ENCODE measurements at regions not wholly inside any gene's neighbourhood (a gene's known extent, or its start where the extent isn't known, plus 50 kb on each side); places are given as distances from the start of the nearest gene placed in this dataset.

DNA sequence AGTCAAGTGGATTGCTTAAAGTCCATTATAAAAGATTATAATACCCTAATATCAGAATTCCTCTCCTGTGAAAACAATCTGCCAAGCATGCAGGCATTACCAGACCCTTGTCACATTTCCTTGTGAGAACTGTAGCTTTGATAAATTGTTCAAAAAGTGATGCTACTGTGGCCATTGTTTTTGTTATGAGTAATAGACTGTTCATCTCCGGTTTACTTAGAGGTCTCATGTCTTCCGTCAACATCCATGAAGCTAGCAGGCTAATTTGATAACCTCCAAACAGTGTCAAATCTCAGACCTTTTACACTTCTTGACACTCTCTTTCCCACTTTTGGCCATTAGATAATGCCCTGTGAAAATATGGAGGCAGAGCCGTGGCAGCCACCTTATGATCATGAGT lies 342.7 kb downstream of the CPS1 start:
- no peaks in the 10 kb centered on the region for H3K9me3 Mint-ChIP-seq
- H3K36me3 ChIP-seq (ENCODE audit: insufficient read depth): no peaks in the 10 kb centered on the region
- no peak overlapping the region for H3K27ac Mint-ChIP-seq
- DNase-seq (ENCODE audit: low spot score) (no peak), ATAC-seq (no peak)
- H3K4me2 ChIP-seq: no peak overlapping the region
- H3K27me3 Mint-ChIP-seq (ENCODE audit: insufficient read depth, low read depth, poor library complexity): no peaks in the 10 kb centered on the region
- no peaks in the 10 kb centered on the region for H3K27me3 ChIP-seq (ENCODE audit: insufficient read depth)
- TF ChIP-seq, protein P1, sequence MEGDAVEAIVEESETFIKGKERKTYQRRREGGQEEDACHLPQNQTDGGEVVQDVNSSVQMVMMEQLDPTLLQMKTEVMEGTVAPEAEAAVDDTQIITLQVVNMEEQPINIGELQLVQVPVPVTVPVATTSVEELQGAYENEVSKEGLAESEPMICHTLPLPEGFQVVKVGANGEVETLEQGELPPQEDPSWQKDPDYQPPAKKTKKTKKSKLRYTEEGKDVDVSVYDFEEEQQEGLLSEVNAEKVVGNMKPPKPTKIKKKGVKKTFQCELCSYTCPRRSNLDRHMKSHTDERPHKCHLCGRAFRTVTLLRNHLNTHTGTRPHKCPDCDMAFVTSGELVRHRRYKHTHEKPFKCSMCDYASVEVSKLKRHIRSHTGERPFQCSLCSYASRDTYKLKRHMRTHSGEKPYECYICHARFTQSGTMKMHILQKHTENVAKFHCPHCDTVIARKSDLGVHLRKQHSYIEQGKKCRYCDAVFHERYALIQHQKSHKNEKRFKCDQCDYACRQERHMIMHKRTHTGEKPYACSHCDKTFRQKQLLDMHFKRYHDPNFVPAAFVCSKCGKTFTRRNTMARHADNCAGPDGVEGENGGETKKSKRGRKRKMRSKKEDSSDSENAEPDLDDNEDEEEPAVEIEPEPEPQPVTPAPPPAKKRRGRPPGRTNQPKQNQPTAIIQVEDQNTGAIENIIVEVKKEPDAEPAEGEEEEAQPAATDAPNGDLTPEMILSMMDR (conservative IDR thresholded peaks at IDR 0.05; ENCODE audit: low read depth in 2 of 2): no peak
- no peak for TF ChIP-seq EZH2phosphoT487 (IDR thresholded peaks at IDR 0.05; ENCODE audit: unreplicated experiment)
- TF ChIP-seq CREB1 (CRISPR knock-in tag; IDR thresholded peaks at IDR 0.05; ENCODE audit: low read depth): no peak
- TF ChIP-seq POLR2AphosphoS5 (IDR thresholded peaks at IDR 0.05; ENCODE audit: low read depth): no peak
- TF ChIP-seq NANOG (IDR thresholded peaks at IDR 0.05; ENCODE audit: borderline replicate concordance): no peak
- TF ChIP-seq, protein P2, sequence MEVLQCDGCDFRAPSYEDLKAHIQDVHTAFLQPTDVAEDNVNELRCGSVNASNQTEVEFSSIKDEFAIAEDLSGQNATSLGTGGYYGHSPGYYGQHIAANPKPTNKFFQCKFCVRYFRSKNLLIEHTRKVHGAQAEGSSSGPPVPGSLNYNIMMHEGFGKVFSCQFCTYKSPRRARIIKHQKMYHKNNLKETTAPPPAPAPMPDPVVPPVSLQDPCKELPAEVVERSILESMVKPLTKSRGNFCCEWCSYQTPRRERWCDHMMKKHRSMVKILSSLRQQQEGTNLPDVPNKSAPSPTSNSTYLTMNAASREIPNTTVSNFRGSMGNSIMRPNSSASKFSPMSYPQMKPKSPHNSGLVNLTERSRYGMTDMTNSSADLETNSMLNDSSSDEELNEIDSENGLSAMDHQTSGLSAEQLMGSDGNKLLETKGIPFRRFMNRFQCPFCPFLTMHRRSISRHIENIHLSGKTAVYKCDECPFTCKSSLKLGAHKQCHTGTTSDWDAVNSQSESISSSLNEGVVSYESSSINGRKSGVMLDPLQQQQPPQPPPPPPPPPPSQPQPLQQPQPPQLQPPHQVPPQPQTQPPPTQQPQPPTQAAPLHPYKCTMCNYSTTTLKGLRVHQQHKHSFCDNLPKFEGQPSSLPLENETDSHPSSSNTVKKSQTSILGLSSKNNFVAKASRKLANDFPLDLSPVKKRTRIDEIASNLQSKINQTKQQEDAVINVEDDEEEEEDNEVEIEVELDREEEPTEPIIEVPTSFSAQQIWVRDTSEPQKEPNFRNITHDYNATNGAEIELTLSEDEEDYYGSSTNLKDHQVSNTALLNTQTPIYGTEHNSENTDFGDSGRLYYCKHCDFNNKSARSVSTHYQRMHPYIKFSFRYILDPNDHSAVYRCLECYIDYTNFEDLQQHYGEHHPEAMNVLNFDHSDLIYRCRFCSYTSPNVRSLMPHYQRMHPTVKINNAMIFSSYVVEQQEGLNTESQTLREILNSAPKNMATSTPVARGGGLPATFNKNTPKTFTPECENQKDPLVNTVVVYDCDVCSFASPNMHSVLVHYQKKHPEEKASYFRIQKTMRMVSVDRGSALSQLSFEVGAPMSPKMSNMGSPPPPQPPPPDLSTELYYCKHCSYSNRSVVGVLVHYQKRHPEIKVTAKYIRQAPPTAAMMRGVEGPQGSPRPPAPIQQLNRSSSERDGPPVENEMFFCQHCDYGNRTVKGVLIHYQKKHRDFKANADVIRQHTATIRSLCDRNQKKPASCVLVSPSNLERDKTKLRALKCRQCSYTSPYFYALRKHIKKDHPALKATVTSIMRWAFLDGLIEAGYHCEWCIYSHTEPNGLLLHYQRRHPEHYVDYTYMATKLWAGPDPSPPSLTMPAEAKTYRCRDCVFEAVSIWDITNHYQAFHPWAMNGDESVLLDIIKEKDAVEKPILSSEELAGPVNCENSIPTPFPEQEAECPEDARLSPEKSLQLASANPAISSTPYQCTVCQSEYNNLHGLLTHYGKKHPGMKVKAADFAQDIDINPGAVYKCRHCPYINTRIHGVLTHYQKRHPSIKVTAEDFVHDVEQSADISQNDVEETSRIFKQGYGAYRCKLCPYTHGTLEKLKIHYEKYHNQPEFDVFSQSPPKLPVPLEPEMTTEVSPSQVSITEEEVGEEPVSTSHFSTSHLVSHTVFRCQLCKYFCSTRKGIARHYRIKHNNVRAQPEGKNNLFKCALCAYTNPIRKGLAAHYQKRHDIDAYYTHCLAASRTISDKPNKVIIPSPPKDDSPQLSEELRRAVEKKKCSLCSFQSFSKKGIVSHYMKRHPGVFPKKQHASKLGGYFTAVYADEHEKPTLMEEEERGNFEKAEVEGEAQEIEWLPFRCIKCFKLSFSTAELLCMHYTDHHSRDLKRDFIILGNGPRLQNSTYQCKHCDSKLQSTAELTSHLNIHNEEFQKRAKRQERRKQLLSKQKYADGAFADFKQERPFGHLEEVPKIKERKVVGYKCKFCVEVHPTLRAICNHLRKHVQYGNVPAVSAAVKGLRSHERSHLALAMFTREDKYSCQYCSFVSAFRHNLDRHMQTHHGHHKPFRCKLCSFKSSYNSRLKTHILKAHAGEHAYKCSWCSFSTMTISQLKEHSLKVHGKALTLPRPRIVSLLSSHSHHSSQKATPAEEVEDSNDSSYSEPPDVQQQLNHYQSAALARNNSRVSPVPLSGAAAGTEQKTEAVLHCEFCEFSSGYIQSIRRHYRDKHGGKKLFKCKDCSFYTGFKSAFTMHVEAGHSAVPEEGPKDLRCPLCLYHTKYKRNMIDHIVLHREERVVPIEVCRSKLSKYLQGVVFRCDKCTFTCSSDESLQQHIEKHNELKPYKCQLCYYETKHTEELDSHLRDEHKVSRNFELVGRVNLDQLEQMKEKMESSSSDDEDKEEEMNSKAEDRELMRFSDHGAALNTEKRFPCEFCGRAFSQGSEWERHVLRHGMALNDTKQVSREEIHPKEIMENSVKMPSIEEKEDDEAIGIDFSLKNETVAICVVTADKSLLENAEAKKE (CRISPR knock-in tag; IDR thresholded peaks at IDR 0.05): no peak
- TF ChIP-seq JUNB (IDR thresholded peaks at IDR 0.05; ENCODE audit: unreplicated experiment): no peak
- TF ChIP-seq, protein P3, sequence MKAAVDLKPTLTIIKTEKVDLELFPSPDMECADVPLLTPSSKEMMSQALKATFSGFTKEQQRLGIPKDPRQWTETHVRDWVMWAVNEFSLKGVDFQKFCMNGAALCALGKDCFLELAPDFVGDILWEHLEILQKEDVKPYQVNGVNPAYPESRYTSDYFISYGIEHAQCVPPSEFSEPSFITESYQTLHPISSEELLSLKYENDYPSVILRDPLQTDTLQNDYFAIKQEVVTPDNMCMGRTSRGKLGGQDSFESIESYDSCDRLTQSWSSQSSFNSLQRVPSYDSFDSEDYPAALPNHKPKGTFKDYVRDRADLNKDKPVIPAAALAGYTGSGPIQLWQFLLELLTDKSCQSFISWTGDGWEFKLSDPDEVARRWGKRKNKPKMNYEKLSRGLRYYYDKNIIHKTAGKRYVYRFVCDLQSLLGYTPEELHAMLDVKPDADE (IDR thresholded peaks at IDR 0.05): no peak
- TF ChIP-seq ZNF114 (CRISPR knock-in tag; IDR thresholded peaks at IDR 0.05): no peak
- TF ChIP-seq EZH2 (IDR thresholded peaks at IDR 0.05; ENCODE audit: low read depth, unreplicated experiment): no peak
- no peak for TF ChIP-seq ZNF331 (CRISPR knock-in tag; IDR thresholded peaks at IDR 0.05; ENCODE audit: low read depth)
- TF ChIP-seq, protein P4, sequence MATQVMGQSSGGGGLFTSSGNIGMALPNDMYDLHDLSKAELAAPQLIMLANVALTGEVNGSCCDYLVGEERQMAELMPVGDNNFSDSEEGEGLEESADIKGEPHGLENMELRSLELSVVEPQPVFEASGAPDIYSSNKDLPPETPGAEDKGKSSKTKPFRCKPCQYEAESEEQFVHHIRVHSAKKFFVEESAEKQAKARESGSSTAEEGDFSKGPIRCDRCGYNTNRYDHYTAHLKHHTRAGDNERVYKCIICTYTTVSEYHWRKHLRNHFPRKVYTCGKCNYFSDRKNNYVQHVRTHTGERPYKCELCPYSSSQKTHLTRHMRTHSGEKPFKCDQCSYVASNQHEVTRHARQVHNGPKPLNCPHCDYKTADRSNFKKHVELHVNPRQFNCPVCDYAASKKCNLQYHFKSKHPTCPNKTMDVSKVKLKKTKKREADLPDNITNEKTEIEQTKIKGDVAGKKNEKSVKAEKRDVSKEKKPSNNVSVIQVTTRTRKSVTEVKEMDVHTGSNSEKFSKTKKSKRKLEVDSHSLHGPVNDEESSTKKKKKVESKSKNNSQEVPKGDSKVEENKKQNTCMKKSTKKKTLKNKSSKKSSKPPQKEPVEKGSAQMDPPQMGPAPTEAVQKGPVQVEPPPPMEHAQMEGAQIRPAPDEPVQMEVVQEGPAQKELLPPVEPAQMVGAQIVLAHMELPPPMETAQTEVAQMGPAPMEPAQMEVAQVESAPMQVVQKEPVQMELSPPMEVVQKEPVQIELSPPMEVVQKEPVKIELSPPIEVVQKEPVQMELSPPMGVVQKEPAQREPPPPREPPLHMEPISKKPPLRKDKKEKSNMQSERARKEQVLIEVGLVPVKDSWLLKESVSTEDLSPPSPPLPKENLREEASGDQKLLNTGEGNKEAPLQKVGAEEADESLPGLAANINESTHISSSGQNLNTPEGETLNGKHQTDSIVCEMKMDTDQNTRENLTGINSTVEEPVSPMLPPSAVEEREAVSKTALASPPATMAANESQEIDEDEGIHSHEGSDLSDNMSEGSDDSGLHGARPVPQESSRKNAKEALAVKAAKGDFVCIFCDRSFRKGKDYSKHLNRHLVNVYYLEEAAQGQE (IDR thresholded peaks at IDR 0.05; ENCODE audit: unreplicated experiment): no peak
- no peak for TF ChIP-seq STAT1 (IDR thresholded peaks at IDR 0.05; ENCODE audit: unreplicated experiment)
- no peaks in the 10 kb centered on the region for H3K9me2 ChIP-seq (ENCODE audit: insufficient read depth)
- no peaks in the 10 kb centered on the region for H3K4me1 ChIP-seq (ENCODE audit: insufficient read depth)
- no peaks in the 10 kb centered on the region for H4K20me1 ChIP-seq (replicated peaks; ENCODE audit: insufficient read depth)
- no peaks in the 10 kb centered on the region for H3F3A ChIP-seq (replicated peaks; ENCODE audit: low read depth)
- H3K4me3 Mint-ChIP-seq: no peak overlapping the region
- H3K36me3 Mint-ChIP-seq (ENCODE audit: low read depth): no peaks in the 10 kb centered on the region
- no peaks in the 10 kb centered on the region for H3K79me2 ChIP-seq (replicated peaks; ENCODE audit: insufficient read depth)
- H3K4me1 Mint-ChIP-seq: no peaks in the 10 kb centered on the region
- no peak overlapping the region for H3K4me3 ChIP-seq
- H2AFZ ChIP-seq: no peak overlapping the region
- no peak overlapping the region for H3K27ac ChIP-seq (ENCODE audit: low read depth)

All from GM23338 (cell line).